ENCODE measurements at regions not wholly inside any gene's neighbourhood (a gene's known extent, or its start where the extent isn't known, plus 50 kb on each side); places are given as distances from the start of the nearest gene placed in this dataset.
A peak's percentile ranks its signal among the peaks of the same experiment; 100 is the strongest.

DNA sequence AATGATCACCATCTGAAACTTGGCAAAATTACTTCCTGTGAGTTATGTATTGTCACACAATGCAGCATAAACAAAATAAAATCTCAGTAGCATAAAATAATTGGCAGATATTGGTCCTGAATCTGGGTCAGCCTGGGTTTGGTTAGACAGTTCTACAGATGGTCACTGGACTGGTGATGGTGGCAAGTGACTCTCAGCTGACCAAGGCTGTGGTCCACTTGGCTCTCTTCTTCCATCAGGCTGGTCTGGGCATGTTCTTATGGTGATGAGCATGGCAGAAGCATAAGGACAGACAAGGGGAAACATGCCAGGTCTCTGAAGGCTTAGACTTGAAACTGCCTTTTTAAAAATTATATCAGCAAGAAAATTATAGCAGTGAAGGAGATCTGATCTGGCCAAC, 1205.0 kb upstream of the EPHA6 start:
- no peak overlapping the region for H3K27ac Mint-ChIP-seq
- H3K36me3 Mint-ChIP-seq (ENCODE audit: low read depth) = no peaks in the 10 kb centered on the region
- peaks cover 48% of the 10 kb centered on the region for H3K9me3 Mint-ChIP-seq
- DNase-seq (ENCODE audit: low spot score) = no peak
- no peaks in the 10 kb centered on the region for H3K4me1 Mint-ChIP-seq (ENCODE audit: low read depth)
- H3K27me3 Mint-ChIP-seq (ENCODE audit: low read depth) = no peaks in the 10 kb centered on the region
- H3K4me3 Mint-ChIP-seq = no peak overlapping the region

DNA sequence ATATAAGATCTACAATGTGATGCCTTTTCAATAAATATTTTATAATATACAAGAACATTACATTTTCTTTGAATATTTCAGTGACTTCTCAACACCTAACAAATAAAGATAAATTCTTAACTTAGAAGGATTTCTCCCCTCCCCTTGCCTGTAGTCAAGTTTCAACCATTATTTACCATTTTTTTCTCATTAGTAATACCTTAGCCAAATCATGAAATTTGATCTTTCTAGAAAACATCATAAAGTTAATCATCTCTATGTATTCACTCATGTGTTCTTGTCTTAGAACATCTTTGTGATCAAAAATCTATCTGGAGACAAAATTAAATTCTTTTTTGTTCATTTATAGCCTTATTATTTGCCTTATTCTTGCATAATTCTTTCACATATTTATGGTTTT, 1201.8 kb upstream of the EPHA6 start:
- no peaks in the 10 kb centered on the region for H3K27me3 Mint-ChIP-seq (ENCODE audit: low read depth)
- no peak for DNase-seq (ENCODE audit: low spot score)

DNA sequence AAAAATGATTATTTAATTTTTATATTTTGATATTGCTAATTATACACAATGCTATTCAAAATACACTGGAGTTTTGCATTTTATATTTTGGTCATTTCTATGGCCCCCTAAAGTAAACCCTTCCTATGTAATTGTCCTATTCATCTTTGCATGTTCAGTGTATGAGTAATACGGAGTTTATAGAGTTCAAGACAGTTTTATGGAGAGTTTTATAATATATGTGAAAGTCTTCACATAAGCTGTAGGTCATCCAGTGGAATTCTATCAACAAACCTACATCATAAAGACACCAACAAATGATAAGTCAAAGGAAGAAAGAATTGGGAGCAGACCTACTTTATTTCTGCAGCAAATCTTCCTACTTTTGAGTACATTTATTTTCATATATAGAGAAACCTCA, 1200.4 kb upstream of the EPHA6 start:
- Mint-ChIP-seq H3K4me3 (no peak overlapping the region), H3K36me3 (ENCODE audit: low read depth) (no peaks in the 10 kb centered on the region), H3K4me1 (ENCODE audit: low read depth) (no peaks in the 10 kb centered on the region), H3K27me3 (ENCODE audit: low read depth) (no peaks in the 10 kb centered on the region), H3K27ac (no peak overlapping the region), H3K9me3 (peaks cover 14% of the 10 kb centered on the region)
- no peak for DNase-seq (ENCODE audit: low spot score)

More for the DNA sequence above, 1201.8 kb upstream of the EPHA6 start:
- H3K9me3 Mint-ChIP-seq = peaks cover 22% of the 10 kb centered on the region
- no peaks in the 10 kb centered on the region for H3K36me3 Mint-ChIP-seq (ENCODE audit: low read depth)
- H3K4me3 Mint-ChIP-seq = no peak overlapping the region
- H3K27ac Mint-ChIP-seq = no peak overlapping the region
- no peaks in the 10 kb centered on the region for H3K4me1 Mint-ChIP-seq (ENCODE audit: low read depth)

DNA sequence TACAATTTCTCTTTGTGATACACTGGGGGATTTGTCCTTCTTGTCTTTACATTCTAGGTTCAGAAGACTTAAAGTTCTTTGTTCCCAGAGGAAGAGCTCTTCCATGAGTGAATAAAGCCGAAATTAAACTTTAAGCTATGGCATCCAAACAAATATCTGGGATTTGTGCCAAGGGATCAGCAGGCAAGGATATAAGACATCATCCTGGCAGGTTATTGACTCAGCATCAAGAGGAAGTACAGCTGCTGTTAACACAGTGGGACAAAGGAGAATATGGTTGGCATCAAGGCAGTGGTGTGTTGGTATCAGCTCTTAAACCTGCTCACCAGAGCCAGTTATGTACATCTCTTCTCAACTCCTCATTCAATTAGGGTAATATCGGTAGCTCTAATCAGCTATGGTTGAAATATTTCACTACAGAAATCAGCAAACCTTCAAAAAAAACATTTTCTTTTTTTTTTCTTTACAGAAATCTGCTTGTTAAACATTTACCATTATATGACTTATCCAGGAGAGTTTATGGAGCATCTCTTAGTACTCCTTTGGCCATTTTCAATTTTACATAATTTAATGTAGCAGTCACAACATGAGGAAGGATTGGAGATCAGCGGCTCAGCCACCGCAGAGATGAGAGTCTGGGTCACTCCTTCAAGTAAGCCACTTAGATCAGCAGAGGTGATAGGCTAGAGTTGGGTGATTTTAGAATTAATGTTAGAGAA, 1198.6 kb upstream of the EPHA6 start:
- no peak overlapping the region for H3K4me3 Mint-ChIP-seq
- no peaks in the 10 kb centered on the region for H3K27me3 Mint-ChIP-seq (ENCODE audit: low read depth)
- peaks cover 1% of the 10 kb centered on the region for H3K9me3 Mint-ChIP-seq
- H3K4me1 Mint-ChIP-seq (ENCODE audit: low read depth) = no peaks in the 10 kb centered on the region
- no peak overlapping the region for H3K27ac Mint-ChIP-seq
- no peak for DNase-seq (ENCODE audit: low spot score)
- no peaks in the 10 kb centered on the region for H3K36me3 Mint-ChIP-seq (ENCODE audit: low read depth)

DNA sequence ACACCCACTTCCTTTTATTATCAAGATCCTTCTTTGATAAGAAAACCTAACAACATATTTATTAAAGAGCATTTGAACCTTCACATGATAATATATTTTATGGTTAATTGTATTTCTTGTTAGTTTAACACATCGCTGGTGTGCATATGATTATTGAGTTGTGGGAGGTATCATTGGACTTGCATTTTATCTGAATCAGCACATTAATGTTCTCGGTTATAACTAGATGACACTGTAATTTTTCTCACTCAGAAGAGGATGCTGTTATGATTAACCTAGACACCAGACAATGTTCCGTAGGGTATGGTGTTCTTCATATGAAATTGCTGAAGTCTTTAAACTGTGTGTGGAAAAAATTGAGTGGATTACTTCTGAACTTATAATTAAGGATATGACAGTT, 1188.3 kb upstream of the EPHA6 start:
- no peak for DNase-seq (ENCODE audit: low spot score)
- no peak overlapping the region for H3K4me3 Mint-ChIP-seq
- no peaks in the 10 kb centered on the region for H3K27me3 Mint-ChIP-seq (ENCODE audit: low read depth)

DNA sequence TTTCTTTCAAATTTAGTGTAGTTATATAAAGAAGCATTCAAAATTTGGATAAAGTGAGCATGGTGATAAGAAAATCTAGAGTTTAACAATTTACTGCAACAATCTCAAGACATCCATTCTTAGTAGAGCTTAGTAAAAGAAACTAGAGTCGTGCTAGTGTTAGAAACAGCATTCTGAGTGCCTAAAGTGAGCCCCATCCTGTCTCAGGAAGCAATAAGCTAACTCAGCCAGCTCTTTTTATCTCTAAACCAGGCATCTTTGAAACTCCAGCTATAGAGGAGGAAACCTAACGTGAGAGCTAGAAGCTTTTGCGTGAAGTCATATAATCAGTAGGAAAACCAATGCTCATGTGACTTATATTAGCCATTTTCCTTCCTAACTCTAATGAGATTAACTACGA, 1187.1 kb upstream of the EPHA6 start:
- H3K4me1 Mint-ChIP-seq (ENCODE audit: low read depth) = no peaks in the 10 kb centered on the region
- H3K4me3 Mint-ChIP-seq = no peak overlapping the region
- peaks cover 9% of the 10 kb centered on the region for H3K9me3 Mint-ChIP-seq
- no peak for DNase-seq (ENCODE audit: low spot score)
- H3K27ac Mint-ChIP-seq = no peak overlapping the region
- H3K27me3 Mint-ChIP-seq (ENCODE audit: low read depth) = no peaks in the 10 kb centered on the region
- H3K36me3 Mint-ChIP-seq (ENCODE audit: low read depth) = no peaks in the 10 kb centered on the region

More for the DNA sequence above, 1188.3 kb upstream of the EPHA6 start:
- H3K36me3 Mint-ChIP-seq (ENCODE audit: low read depth) = no peaks in the 10 kb centered on the region
- peaks cover 9% of the 10 kb centered on the region for H3K9me3 Mint-ChIP-seq
- H3K4me1 Mint-ChIP-seq (ENCODE audit: low read depth) = no peaks in the 10 kb centered on the region
- H3K27ac Mint-ChIP-seq = no peak overlapping the region

DNA sequence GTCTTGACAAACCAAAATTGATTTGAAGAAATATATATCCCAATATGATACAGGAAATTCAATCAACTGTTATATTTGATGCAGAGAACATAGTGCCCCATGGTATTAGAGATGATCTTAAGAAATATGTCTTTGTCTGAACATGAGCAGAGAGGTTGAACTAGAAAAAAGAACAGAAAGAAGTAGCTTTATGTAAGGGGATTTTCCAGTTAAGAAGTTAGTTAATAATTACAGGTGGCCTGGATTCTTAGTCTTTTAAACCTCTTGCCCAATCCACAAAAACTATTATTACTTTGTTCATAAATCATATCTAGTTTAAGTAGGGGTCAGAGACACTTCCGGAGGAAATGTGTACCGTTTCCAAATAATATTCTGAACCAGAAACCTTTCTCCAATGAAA, 1186.7 kb upstream of the EPHA6 start:
- no peak for DNase-seq (ENCODE audit: low spot score)
- Mint-ChIP-seq H3K27me3 (ENCODE audit: low read depth) (no peaks in the 10 kb centered on the region), H3K36me3 (ENCODE audit: low read depth) (no peaks in the 10 kb centered on the region), H3K4me3 (no peak overlapping the region), H3K27ac (no peak overlapping the region), H3K4me1 (ENCODE audit: low read depth) (no peaks in the 10 kb centered on the region), H3K9me3 (peaks cover 9% of the 10 kb centered on the region)

DNA sequence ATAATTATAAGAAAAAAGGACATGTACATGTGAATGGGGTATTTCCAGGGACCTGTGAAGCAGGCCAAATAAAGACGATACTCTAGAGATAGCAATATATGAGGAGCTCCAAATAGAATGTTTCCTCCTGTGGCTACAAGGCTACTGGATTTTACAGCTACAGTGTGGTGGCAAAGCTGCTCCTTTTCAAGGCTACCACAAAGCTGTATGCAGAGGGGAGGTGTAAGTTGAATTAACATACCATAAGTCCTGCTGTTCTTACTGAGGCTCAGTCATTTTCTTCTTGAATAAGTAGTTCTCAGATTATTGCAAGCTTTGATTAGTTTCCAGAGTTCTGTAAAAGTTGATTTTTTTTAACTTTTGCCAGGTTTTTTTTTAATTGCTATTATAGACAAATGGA, 1184.6 kb upstream of the EPHA6 start:
- Mint-ChIP-seq H3K4me3 (no peak overlapping the region), H3K27ac (no peak overlapping the region), H3K9me3 (peaks cover 9% of the 10 kb centered on the region), H3K36me3 (ENCODE audit: low read depth) (no peaks in the 10 kb centered on the region), H3K27me3 (ENCODE audit: low read depth) (no peaks in the 10 kb centered on the region), H3K4me1 (ENCODE audit: low read depth) (no peaks in the 10 kb centered on the region)
- no peak for DNase-seq (ENCODE audit: low spot score)

DNA sequence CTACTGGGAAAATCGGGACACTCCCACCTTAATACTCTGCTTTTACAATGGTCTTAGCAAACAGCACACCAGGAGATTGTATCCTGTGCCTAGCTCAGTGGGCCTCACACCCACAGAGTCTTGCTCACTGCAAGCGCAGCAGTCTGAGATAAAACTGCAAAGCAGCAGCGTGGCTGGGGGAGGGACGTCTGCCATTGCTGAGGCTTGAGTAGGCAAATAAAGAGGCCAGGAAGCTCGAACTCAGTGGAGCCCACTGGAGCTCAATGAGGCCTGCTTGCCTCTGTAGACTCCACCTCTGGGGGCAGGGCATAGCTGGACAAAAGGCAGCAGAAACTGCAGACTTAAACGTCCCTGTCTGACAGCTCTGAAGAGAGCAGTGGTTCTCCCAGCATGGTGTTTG, 1169.1 kb upstream of the EPHA6 start:
- H3K9me3 Mint-ChIP-seq = peaks cover 44% of the 10 kb centered on the region

DNA sequence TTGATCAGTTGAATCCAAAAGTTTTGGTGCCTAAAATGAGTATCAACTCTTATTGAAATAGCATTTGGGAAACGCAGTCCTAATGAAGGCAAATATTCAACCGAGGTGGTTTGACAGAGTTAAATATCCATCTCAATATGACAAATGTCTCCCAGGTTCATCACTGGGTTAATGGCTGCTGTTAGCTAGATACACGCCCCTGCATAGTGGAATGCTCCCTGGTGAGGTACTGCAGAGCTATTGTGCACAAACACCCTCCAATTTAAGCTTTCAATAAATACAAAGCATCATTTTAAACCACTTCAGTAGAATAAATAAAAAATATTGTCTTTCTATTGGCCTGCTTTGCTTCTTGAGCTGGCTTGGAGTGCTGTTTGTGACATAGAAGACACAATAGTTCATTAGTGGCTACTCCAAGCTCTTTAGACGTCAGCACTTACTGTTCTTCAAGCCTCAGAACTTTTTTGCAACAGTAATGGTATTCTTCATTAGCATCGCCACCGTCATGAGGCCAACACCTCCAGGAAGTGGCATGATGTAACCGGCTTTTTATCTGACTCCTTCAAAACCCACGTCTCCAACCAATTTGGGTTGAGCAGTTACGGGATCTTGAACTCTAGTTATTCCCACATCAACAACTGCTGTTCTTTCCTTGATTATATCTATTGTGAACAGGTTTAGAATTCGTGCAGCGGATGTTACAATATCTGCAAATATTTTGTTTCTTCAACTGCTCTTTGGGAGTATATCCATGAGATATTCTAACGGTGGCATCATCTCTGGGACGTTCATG, 1159.6 kb upstream of the EPHA6 start:
- peaks cover 12% of the 10 kb centered on the region for H3K9me3 Mint-ChIP-seq
- H3K27me3 Mint-ChIP-seq (ENCODE audit: low read depth) = no peaks in the 10 kb centered on the region
- H3K36me3 Mint-ChIP-seq (ENCODE audit: low read depth) = no peaks in the 10 kb centered on the region
- no peak overlapping the region for H3K27ac Mint-ChIP-seq
- H3K4me3 Mint-ChIP-seq = no peak overlapping the region
- no peaks in the 10 kb centered on the region for H3K4me1 Mint-ChIP-seq (ENCODE audit: low read depth)
- DNase-seq (ENCODE audit: low spot score) = no peak

More for the DNA sequence above, 1169.1 kb upstream of the EPHA6 start:
- H3K36me3 Mint-ChIP-seq (ENCODE audit: low read depth) = no peaks in the 10 kb centered on the region
- no peaks in the 10 kb centered on the region for H3K27me3 Mint-ChIP-seq (ENCODE audit: low read depth)
- no peak overlapping the region for H3K4me3 Mint-ChIP-seq
- no peaks in the 10 kb centered on the region for H3K4me1 Mint-ChIP-seq (ENCODE audit: low read depth)
- DNase-seq (ENCODE audit: low spot score) = no peak
- no peak overlapping the region for H3K27ac Mint-ChIP-seq

DNA sequence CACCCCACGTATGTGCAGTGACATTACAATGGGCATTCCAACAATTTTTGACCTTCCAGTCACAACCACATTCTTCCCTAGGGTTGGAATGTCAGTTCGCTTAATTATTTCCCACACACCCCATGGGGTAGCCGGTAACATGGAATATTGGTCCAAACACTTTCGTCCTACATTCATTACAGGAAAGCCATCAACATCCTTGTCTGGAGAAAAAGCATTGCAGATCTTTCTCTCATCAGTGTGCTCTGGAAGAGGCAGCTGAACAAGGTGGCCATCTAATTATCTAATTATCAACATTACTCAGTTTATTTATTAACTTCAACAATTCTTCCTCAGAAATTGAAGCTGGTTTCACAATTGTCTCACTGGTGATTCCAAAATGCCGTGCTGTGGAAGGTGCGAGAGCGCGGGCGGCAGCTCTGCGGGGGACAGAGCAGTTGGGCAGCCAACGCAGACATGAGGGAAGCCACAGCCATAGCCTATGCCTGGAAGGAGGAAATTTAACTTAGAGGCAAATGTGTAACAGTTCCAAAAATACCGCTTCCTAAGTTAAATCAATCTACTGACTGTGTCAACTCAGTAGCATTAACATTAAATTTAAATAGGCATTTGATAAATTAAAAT, 1158.9 kb upstream of the EPHA6 start:
- Mint-ChIP-seq H3K27ac (no peak overlapping the region), H3K4me3 (no peak overlapping the region), H3K4me1 (ENCODE audit: low read depth) (no peaks in the 10 kb centered on the region), H3K27me3 (ENCODE audit: low read depth) (no peaks in the 10 kb centered on the region), H3K36me3 (ENCODE audit: low read depth) (no peaks in the 10 kb centered on the region), H3K9me3 (peaks cover 7% of the 10 kb centered on the region)
- DNase-seq (ENCODE audit: low spot score) = no peak

DNA sequence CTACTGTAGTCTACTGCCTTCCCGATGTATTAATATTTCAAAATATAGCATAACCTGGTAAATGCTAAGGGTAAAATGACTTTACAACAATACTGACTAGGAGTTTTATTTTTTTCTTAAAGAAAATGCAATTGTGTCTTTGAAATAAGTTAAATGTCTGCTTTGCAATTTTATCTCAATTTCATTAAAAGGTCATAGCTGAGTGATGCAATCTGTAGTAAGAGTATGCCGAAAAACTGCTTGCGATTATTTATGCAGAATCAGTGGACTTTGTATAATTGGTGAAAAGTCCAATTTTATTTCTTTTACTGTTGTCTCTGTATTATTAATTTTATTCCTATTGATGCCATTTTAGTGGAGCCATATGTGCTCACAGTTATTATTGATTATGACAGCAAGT, 1143.6 kb upstream of the EPHA6 start:
- no peaks in the 10 kb centered on the region for H3K4me1 Mint-ChIP-seq (ENCODE audit: low read depth)
- DNase-seq (ENCODE audit: low spot score) = no peak
- no peak overlapping the region for H3K4me3 Mint-ChIP-seq
- no peak overlapping the region for H3K27ac Mint-ChIP-seq
- peaks cover 4% of the 10 kb centered on the region for H3K9me3 Mint-ChIP-seq
- no peaks in the 10 kb centered on the region for H3K36me3 Mint-ChIP-seq (ENCODE audit: low read depth)
- no peaks in the 10 kb centered on the region for H3K27me3 Mint-ChIP-seq (ENCODE audit: low read depth)

DNA sequence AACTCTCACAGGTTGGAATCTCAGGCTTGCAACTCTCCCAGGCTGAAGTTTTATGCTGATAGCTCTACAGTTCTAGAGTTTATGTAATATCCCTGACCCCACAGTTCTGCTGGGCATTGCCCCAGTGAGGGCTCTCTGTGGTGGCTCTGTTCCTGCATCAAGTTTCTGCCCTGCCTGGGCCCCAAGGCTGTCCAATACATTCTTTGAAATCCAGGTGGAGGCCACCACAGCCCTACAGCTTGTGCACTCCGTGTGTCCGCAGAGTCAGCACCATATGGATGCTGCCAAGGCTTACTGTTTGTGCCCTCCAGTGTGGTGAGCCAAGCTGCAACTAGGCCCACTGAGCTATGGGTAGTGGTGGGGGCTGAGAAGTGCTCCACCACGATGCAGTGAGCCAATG, 1141.2 kb upstream of the EPHA6 start:
- H3K4me3 Mint-ChIP-seq = no peak overlapping the region
- DNase-seq (ENCODE audit: low spot score) = no peak

DNA sequence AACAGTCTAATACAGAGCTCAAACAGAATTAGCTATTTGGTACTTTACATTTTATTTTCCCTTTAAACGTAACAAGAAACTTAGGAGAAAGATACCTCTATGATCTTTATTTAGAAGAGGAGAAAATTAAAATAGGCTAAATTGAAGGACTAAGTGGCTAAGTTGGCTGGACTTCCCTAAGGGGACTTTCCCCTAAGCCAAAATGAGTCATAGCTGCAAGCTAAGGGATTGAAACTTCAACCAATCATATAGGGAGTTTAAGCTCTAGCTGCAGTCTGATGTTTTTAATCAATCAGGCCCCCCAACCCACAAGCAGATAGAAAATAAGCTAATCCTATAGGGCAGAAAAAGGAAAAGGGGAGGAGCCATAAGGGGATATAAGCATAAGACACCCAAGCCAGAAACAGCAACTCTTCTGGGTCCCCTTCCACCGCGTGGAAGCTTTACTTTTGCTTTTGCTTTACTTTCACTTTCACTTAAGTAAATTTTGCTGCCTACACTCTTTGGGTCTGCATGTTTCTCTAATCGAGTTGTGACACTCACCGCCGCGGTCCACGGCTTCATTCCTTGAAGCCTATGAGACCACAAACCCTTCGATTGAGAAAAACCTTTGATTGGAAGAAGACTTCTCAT, 1108.5 kb upstream of the EPHA6 start:
- Mint-ChIP-seq H3K4me3 (peak overlapping the region; percentile 57), H3K27me3 (ENCODE audit: low read depth) (no peaks in the 10 kb centered on the region), H3K27ac (no peak overlapping the region), H3K4me1 (ENCODE audit: low read depth) (no peaks in the 10 kb centered on the region), H3K9me3 (peaks cover 37% of the 10 kb centered on the region), H3K36me3 (ENCODE audit: low read depth) (no peaks in the 10 kb centered on the region)
- DNase-seq (ENCODE audit: low spot score) = no peak

More for the DNA sequence above, 1141.2 kb upstream of the EPHA6 start:
- Mint-ChIP-seq H3K27me3 (ENCODE audit: low read depth) (no peaks in the 10 kb centered on the region), H3K9me3 (peaks cover 3% of the 10 kb centered on the region), H3K36me3 (ENCODE audit: low read depth) (no peaks in the 10 kb centered on the region), H3K4me1 (ENCODE audit: low read depth) (no peaks in the 10 kb centered on the region), H3K27ac (no peak overlapping the region)

Data from T-helper 2 cell treated with Interferon-gamma antibody and Interleukin-4, amounts not matched to agents 5 μg/mL and 100 μg/mL, for 36 hours (primary cell).